ENCODE measurements at regions not wholly inside any gene's neighbourhood (a gene's known extent, or its start where the extent isn't known, plus 50 kb on each side); places are given as distances from the start of the nearest gene placed in this dataset.
A peak's percentile ranks its signal among the peaks of the same experiment; 100 is the strongest.
"Not testable (repeated sequence)": the region's sequence is repeated elsewhere in the genome, so short reads cannot be mapped to it uniquely, and the experiment has no call there.

DNA sequence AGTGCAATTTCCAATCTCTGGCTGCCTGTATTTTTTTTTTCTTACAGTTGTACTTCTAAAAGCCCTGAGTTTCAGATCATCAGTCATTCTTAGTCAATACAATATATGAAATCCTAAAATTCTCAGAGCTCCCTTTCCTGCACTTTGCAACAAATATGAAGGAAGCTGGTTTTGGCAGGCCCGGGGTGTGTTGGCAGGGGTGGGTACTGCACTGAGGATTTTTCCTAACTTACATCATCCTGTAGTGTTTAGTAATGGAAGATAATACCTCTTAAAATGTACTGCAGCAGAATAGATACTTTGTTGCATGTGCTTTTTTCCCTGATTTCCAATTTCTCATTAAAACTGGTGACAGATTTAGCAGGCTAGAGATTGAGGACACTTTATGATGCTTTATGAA, 374.6 kb downstream of the PTH2R start:
- intact Hi-C loops (cut with DNase I): no loop called here
- DNase-seq (peak; percentile 41), ATAC-seq (ENCODE audit: poor library complexity) (no peak)

DNA sequence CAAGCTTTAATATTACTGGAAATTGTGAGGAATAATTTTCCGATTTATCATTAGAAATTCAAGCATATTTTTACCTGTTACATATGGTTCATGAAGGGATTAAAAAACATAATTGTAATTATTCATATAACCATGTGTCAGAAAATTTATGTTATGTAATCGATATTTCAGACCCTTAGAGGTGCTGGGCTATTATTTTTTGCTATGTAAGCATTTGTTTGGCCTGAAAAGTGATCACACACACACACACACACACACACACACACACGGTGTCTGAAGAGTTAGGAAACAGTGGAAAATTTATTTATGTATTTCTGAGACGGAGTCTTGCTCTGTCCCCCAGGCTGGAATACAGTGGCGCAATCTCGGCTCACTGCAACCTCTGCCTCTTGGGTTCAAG, 375.5 kb downstream of the PTH2R start:
- intact Hi-C loops (cut with DNase I): no loop called here
- no peak for DNase-seq
- ATAC-seq (ENCODE audit: poor library complexity): no peak

DNA sequence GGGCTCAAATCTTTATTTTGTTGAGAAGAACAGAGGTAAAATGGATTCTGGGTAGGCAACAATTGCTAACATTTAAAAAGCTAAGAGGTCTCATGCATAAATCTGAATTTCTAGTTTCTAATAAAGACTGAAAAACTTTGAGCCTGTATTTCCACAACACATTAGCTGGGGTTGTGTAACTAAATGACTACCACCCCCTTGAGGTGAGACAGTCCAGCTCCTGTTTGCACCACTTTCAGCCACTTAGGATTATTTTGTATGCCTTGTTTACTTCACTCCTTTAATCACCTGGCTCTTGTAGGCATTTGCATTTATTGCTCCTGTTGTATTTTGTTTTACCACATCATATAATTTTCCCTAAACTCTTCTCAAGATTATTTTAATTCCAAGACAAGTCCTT, 376.6 kb downstream of the PTH2R start:
- DNase-seq (no peak), ATAC-seq (ENCODE audit: poor library complexity) (no peak)
- intact Hi-C loops (cut with DNase I): no loop called here

DNA sequence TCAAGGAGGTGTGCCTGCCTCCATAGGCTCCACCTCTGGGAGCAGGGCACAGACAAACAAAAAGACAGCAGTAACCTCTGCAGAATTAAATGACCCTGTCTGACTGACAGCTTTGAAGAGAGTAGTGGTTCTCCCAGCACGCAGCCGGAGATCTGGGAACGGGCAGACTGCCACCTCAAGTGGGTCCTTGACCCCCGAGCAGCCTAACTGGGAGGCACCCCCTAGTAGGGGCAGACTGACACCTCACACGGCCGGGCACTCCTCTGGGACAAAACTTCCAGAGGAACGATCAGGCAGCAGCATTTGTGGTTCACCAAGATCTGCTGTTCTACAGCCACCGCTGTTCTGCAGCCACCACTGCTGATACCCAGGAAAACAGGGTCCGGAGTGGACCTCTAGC, 378.2 kb downstream of the PTH2R start:
- intact Hi-C loops (cut with DNase I); ATAC-seq (ENCODE audit: poor library complexity): not testable (repeated sequence)

DNA sequence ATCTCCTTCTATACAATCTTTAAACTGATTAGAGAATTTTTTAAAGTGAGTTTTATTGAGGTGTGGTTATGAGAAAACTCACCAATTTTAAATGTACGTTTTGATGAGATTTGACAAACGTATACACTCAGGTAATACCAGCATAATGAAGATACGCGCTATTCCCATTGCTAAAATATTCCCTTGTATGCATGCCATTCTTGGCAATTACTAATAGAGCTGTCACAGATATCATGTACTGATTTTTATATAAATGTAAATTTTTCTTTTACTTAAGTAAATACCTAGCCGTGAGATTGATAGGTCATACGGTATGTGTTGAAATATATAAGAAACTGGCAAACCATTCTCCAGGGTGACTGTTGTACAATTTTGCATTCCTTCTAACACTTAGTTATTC, 384.7 kb downstream of the PTH2R start:
- intact Hi-C loops (cut with DNase I): no loop called here
- ATAC-seq (ENCODE audit: poor library complexity) (no peak), DNase-seq (no peak)

More for the DNA sequence above, 378.2 kb downstream of the PTH2R start:
- DNase-seq: not testable (repeated sequence)

DNA sequence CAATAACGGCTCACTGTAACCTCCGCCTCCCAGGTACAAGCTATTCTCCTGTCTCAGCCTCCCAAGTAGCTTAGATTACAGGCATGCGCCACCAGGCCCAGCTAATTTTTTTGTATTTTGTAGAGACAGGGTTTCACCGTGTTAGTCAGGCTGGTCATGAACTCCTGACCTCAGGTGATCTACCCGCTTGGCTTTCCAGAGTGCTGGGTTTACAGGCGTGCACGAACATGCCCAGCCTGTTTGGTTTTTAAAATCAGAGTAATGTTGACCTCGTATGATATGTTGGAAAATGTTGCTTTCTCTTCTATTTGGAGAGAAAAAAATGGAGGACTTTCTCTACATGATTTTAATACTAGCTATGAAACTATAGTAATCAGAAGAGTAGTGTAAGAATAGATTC, 386.2 kb downstream of the PTH2R start:
- DNase-seq: no peak
- intact Hi-C loops (cut with DNase I): no loop called here
- ATAC-seq (ENCODE audit: poor library complexity): no peak

DNA sequence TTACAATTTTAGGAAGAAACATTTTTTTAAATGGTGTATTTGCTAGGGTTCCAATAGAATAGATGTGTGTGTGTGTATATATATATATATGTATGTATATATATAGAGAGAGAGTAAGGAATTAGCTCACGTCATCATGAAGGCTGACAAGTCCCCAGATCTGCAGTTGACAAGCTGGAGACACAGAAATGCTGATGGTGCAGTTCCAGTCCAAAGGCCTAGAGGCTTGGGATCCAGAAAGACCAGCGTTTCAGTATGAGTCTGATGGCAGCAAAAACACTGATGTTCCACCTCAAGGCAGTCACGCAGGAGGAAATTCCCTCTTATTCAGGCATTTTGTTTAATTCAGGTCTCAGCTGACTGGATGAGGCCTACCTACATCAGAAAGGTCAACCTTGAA, 386.8 kb downstream of the PTH2R start:
- DNase-seq (no peak), ATAC-seq (ENCODE audit: poor library complexity) (no peak)
- intact Hi-C loops (cut with DNase I): no loop called here

DNA sequence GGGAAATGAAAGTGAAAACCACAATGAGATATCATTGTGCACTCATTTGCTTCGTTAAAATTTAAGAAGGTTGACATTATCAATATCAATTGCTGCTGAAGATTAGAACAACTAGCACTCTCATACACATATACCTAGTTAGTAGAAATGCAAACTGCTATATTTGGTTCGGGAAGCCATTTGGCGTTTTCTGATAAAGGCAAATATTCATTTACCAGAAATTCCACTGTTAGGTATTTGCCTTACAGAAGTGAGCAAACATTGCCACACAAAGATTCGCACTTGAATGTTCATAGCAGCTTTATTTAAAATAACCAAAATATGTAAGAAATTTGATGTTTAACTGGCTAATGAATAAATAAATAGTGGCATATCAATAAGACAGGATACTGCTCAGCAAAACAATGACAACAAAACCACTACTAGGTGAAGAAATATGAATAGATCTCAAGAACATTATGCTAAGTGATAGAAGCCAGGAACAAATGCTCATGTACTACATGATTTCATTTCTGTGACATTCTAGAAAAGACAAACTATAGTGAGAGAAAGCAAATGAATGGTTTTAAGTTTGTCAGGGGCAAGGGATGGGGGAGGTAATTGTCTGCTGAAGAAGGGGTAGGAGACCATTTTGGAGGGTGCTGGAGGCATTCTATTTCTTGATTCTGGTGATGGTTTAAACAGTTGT, 387.8 kb downstream of the PTH2R start:
- no peak for ATAC-seq (ENCODE audit: poor library complexity)
- intact Hi-C loops (cut with DNase I): no loop called here
- no peak for DNase-seq

DNA sequence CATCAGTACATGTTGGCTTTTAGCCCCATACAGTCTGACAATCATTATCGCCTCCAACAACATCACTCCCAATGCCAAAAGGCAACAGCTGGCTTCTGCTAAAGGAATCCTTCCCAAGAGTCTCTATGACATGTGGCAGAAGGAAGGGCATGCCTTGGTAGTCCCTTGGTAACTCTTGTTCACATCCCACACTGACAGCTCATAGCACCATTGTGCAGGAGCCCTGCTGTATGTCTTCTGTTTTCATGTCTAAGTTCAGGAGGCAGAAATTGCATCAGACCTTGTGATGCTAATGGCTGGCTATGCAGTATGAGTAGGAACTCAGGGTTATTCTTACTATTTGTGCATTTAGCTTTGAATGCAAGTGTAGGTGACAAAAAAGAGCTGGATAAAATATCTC, 392.1 kb downstream of the PTH2R start:
- intact Hi-C loops (cut with DNase I): no loop called here
- DNase-seq (no peak), ATAC-seq (ENCODE audit: poor library complexity) (no peak)

DNA sequence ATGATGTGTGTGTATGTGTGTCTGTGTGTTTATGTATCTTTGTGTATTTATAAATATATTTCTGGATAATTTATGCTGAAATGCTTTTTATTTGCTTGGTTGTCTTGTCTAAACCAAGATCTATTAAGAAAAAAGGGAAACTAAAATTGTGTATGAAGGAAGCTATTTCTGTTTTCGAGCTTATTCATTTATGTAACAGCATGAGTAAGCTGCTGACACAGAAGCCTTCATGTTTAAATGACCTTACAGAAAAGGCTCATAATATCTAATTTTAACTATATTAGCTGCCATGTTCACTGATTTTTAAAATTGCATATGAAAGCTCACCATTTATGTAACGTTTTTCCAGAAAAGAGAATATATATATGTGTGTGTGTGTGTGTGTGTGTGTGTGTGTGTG, 392.8 kb downstream of the PTH2R start:
- no peak for ATAC-seq (ENCODE audit: poor library complexity)
- intact Hi-C loops (cut with DNase I): no loop called here
- no peak for DNase-seq

DNA sequence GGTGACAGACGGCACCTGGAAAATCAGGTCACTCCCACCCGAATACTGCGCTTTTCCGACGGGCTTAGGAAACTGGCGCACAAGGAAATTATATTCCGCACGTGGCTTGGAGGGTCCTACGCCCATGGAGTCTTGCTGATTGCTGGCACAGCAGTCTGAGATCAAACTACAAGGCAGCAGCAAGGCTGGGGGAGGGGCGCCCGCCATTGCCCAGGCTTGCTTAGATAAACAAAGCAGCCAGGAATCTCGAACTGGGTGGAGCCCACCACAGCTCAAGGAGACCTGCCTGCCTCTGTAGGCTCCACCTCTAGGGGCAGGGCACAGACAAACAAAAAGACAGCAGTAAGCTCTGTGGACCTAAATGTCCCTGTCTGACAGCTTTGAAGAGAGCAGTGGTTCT, 394.3 kb downstream of the PTH2R start:
- ATAC-seq (ENCODE audit: poor library complexity); DNase-seq; intact Hi-C loops (cut with DNase I): not testable (repeated sequence)

DNA sequence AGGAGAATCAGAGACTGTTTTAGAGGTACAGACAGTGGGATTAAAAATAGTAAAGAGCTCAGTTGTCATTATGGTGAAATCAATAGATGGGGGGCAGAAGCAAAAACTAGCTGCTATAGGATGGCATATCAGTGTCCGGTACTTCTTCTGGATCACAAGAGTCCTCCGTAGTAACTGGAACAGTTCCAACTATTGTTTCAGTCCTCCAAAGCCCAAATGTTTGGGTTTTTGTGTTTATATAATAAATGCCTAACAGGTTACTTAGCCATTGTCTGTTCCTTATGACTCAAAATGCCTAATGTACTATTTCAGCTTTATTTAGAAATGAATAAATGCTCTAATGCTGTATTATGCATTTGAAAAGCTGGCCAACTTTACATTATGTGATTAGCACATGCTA, 401.2 kb downstream of the PTH2R start:
- ATAC-seq (ENCODE audit: poor library complexity): no peak
- intact Hi-C loops (cut with DNase I): no loop called here
- DNase-seq: no peak

DNA sequence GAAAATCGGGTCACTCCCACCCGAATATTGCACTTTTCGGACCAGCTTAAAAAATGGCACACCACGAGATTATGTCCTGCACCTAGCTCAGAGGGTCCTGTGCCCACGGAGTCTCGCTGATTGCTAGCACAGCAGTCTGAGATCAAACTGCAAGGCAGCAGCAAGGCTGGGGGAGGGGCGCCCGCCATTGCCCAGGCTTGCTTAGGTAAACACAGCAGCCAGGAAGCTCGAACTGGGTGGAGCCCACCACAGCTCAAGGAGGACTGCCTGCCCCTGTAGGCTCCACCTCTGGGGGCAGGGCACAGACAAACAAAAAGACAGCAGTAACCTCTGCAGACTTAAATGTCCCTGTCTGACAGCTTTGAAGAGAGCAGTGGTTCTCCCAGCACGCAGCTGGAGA, 405.3 kb downstream of the PTH2R start:
- ATAC-seq (ENCODE audit: poor library complexity); DNase-seq; intact Hi-C loops (cut with DNase I): not testable (repeated sequence)

DNA sequence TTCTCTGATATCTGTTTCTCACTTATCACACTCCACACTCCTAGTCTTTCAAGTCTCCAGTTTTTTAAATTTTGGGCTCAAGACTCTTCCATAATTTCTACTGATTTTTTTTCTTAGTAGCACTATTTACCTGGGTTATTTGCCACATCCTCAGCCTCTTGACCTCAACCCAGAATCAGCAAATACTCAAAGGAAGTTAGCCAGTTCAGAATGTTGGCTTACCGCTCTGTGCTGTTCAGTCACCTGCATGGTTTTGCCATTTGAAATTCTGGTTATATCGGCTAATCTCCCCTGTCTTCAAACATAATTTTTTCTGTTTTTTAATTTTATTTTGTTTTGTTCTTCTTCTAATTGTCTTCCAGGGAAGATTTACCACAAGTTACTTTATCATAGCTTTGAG, 412.6 kb downstream of the PTH2R start:
- no peak for ATAC-seq (ENCODE audit: poor library complexity)
- DNase-seq: no peak
- intact Hi-C loops (cut with DNase I): no loop called here

DNA sequence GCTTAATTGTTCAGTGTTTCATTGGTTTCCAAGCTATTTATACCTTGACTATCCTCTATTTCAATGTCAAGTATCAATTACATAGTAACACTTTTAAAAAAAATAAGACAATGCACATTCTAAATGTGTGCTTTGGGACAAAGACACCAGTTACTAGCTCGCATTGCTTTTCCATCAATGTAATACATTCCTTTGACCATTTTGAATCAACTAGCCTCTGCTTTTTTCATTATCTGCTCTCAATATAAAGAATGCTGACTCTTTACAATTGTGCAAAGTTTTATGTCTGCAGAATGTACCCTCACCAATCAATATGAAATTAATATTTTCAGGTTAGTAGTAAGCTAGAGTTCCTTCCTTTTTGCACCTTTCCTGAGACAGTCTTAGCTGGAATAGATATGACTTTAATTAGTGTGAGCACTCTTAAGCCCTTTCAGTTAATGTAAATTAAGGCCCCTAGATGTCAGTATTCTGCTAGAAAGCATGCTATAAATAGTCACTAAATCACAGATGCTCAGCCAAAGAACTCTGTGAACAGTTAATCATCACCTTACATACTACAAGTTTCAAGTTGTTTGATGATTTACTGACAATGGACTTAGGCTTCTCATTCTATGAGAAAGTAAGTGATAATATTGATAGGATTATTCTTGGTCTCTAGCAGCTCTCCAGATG, 413.6 kb downstream of the PTH2R start:
- no peak for DNase-seq
- intact Hi-C loops (cut with DNase I): no loop called here
- ATAC-seq (ENCODE audit: poor library complexity): no peak

DNA sequence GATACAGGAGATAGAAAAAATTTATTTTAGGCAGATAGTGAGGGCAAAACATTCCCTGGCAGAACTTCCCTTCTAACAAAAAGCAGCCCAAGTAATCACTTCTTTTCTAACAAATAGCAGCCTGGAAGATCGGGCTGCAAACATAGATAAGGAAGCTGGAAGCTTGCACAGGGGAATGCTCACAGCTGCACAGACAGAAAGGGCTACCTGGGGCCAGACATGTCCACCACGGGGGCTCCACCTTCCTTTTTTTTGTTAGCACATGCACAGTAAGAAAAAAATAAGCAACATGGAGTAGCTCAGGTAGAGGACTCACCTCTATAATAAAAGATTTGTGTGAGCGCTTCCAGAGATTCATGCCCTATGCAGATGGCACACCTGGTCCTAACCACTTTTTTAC, 420.5 kb downstream of the PTH2R start:
- ATAC-seq (ENCODE audit: poor library complexity) (no peak), DNase-seq (no peak)
- intact Hi-C loops (cut with DNase I): no loop called here

DNA sequence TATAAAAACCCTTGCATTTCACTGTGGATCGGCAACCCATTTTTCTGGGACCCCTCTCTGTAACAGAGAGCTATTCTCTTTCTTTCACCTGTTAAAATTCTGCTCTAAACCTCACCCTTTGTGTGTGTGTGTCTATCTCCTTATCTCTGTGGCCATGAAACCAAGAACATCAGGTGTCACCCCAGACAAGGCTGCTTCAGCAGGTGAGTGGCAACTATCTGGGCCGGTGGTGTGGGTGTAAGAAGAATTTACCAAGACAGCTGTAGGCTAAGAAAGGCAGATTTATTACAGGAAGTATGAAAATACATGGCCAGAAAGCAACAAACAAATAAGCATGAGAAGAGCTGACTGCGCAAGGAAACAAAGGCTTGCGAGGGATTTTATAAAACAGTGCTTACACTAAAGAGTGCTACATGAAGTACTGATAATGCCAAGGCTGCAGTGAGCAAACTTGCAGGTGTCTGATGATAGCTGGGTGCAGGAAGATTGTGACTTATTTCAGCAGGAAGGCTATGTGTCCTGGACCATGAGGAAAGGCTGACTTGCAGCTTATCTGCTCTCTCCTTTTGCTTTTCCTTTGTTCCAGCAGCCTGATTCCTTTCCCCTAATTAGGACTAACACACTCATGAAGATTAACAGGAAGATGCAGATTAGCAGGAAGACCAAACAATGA, 421.1 kb downstream of the PTH2R start:
- ATAC-seq (ENCODE audit: poor library complexity) (no peak), DNase-seq (no peak)
- intact Hi-C loops (cut with DNase I): no loop called here

DNA sequence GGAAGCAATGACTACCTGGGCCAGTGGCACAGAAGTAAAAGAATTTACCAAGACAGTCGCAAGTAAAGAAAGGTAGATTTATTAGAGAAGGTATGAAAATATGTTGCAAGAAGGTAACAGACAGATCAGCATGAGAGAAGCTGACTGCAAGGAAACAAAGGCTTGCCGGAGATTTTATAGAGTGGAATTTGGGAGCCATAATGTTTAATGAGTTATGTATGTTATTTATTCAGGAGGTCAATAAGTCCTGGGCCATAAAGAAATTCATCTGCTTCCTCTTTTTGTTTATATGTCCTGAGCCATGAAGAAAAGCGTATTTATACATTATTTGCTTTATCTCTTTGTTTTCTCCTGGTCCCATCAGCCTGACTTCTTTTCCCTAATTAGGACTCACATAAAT, 423.6 kb downstream of the PTH2R start:
- intact Hi-C loops (cut with DNase I): no loop called here
- DNase-seq (no peak), ATAC-seq (ENCODE audit: poor library complexity) (no peak)

DNA sequence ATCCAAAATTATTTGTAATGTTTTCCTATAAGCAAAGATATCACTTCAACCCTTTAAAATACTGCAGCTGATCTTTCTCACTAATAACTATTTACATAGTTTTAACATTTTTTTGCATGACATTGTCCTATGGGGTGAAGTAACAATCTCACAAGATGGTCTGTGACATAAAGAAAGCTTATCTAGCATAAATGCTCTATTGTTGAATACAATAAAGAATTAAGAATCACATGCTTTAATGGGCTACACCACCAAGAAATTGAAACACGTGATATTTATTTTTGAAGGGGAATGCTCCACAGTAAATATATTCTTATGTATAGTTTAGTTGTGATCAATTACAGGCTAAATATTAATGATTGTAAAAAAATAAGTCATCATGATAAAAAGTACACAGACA, 441.1 kb downstream of the PTH2R start:
- ATAC-seq (ENCODE audit: poor library complexity) (no peak), DNase-seq (no peak)
- intact Hi-C loops (cut with DNase I): no loop called here

DNA sequence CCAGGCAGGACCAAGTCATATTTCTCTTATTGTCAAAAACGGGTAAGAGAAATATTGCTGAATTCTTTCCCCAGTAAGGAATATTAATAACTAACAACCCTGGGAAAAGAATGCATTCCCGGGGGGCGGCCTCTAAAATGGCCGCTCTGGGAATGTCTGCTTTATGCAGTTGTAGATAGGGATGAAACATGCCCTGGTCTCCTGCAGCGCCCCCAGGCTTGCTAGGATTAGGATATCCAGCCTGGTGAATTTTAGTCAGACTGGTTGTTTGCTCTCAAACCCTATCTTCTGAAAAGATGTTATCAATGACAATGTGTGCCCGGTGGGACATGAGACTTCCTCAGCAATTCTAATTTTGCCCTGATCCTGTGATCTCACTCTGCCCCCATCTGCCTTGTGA, 448.1 kb downstream of the PTH2R start:
- intact Hi-C loops (cut with DNase I): no loop called here
- ATAC-seq (ENCODE audit: poor library complexity): no peak
- DNase-seq: no peak

Data from Right ventricle myocardium superior (tissue), 1 donor.